ENCODE measurements at regions not wholly inside any gene's neighbourhood (a gene's known extent, or its start where the extent isn't known, plus 50 kb on each side); places are given as distances from the start of the nearest gene placed in this dataset.
"Not testable (repeated sequence)": the region's sequence is repeated elsewhere in the genome, so short reads cannot be mapped to it uniquely, and the experiment has no call there.

DNA sequence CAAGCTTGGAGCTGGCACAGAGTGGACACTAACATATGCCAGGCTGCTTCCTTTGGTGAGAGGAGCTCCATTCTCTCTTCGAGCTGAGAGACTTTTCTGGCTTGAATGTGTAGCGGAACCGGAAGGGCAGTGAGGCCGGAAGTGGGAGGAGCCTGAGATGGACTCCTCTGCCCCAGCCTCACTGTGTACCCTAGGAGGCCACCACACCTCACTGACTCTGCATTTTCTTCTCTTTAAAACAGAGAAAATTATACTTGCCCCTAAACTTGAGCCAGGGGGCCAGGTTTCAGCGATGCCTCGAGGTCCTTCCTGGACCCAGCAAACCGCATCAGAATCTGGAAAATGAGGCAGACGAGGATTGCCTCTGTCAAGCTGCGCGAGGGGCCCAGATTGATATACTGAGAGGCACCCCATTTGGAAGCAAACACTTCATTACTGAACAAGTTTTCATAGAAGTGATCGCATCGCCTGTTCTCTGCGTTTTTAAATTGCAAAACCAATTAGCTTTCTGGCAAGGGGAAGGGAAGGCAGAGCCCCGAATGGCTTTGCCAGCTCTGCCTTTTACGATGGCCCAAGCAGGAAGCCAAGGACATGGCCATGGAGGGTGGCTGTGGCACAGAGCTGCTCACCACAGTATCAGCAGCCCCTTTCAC, 708.1 kb downstream of the PTPRU start:
- no peak for DNase-seq

DNA sequence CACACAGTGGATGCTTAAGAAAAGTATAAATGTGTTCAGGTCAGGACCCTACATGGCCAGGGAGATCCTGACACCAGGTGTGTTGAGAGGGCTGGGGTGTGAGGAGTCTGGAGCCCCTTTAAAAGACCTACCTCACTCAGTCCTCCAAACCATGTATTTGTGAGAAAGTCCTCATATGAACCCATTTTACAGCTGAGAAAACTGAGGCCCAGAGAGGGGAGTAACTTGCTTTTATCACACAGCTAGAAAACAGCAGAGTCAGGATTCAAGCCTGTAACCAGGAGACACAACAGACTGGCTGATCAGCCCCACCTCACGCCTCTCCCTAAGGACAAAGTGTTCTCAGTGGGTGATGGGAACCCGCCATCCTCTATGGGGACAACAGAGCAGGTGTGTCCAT, 706.7 kb downstream of the PTPRU start:
- DNase-seq, result no peak

DNA sequence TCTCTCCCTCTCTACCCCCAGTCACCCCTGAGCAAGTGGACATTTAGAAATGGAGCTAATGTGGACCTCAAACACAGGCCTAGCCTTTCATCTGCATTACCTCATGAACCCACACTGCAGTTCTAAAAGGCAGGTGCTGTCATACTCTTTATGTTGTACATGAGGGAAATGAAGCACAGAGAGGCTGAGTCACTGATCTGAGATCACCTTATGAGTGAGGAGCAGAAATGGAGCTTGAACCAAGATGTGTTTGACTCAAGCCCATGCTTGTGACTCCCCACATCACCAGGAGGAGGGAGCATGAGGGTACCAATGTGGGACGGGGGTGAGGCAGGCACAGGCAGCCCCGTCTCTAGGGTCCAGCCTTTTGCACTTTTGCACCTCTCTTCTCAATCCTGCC, 702.8 kb downstream of the PTPRU start:
- DNase-seq, result no peak

DNA sequence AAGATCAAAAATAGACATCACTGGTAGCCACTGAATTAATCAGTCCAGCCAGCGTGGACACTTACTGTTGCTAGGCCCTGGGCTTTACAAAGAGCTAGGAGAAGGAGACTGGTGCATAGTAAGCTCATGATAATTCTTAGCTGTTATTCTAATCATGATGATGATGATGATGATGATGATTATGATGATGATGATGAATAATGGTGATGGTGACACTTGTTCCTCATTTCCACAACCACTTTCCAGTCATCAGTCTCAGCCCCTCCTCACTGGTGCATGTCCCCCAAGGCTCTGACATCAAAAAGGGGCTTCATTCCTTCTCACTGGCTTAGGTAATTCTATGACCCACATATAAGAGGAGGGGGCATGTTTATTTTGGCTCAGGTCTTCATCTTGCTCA, 701.0 kb downstream of the PTPRU start:
- no peak for DNase-seq

DNA sequence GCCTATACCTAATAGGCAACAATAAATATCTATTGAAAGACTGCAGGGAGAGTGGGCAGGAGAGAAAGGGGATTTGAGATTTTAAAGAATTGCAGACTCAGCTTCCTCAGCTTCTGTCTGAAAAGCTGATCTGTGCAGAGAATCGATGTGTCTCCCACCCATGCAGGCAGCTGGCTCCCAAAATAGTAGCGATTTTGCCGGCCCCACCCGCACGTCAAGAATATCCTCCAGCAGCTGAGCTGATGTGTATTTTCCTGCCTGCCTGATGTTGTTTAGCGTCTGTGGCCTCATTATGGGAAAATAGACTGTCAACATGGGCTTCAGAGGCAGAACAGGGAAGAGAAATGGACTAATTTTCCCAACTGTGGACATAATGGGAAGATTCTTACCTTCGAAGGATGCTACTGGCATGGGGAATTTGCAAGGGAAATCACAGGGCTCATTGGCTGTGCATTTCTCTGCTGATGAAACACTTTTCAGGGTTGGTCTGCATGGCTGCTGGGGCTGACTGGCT, 699.8 kb downstream of the PTPRU start:
- DNase-seq, result no peak

DNA sequence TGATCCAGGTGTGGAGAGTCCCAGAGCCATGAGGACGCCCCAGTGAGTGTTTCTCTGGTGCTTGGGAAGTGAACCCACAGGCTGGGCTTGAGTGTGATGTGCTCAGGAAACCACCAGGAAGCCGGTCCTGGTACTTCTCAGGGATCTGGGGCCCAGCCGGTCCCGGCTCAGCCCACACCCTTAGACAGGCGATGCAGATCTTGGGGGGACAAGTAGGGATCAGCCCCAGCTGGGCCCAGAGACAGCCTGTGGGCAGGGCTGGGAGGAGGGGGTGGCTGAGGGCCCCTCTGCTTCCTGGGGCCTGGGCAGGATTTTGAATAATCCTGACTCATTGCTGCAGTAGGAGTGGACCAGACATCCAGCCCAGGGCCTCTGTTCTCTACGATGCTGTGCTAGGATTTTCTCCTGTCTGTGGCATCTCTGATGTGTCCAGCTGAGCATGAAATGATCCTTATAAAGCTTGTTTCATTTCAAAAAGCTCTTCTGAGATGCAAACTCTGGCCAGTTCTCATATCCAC, 698.0 kb downstream of the PTPRU start:
- DNase-seq, result no peak

DNA sequence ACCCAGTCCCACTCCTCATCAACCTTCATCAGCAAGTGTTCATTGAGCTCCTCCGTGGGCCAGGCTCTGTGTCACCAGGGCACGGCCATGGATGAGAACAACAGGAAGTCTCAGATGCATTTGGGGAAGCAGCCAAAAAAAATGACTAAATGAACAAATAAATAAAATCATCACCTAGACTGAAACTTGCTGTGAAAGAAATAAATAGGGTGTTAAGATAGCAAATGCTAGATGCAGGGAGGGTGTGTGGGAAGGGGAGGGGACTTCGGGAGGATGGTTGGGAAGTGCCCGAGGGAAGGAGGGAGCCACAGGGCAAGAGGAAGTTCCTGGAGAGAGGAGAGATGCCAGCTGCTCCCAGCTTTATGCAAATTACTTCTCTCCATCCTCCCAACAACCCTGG, 696.7 kb downstream of the PTPRU start:
- no peak for DNase-seq

DNA sequence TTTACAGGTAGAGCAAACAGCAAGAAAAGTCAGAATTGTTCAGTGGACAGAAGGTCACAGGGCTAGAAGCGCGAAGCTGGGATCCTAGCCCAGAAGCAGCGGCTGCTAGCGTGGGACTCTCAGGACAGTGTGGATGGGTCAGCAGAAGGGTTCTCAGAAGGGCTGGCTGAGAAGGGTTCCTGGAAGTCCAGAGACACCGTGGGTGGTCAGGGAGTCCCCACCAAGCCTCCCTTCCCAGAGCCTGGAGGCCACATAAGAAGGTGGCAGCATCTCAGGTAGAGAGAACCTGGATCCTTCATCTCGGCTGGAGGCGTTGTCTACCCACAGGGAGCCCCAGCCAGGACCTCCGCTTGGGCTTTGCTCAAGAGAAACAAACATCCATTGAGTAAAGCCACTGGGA, 696.3 kb downstream of the PTPRU start:
- DNase-seq, result no peak

DNA sequence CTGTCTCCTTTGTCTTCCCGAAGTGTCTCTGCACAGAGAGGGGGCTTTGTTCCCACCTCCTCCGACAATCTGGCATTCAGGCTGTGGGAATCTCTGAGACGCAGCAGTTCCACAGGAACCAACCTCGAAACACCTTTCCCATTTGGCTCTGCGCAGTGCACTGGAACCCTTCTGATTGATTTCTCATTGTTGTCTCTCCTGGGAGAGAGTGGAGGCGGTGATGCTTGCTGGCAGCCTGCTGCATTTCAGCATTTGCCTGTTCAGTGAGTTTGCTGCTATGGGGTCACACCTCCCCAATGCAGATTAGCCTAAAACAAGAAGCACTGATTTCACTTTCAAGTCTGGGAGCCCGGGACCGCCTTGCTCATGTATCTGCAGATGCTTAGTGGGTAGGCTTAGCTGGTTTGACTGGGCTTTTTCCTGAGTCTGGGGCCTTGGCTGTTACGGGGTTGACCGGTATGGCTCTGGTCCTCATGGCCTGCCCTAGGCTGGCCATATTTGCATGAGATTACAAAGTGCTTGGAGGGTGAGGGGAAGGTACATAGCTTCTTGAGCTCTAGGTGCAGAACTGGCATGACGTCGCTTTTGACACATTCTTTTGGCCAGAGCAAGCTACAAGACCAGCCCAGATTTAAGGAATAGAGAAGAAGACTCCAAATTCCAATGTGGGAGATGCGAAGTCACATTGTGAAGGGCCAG, 695.3 kb downstream of the PTPRU start:
- DNase-seq, result no peak

DNA sequence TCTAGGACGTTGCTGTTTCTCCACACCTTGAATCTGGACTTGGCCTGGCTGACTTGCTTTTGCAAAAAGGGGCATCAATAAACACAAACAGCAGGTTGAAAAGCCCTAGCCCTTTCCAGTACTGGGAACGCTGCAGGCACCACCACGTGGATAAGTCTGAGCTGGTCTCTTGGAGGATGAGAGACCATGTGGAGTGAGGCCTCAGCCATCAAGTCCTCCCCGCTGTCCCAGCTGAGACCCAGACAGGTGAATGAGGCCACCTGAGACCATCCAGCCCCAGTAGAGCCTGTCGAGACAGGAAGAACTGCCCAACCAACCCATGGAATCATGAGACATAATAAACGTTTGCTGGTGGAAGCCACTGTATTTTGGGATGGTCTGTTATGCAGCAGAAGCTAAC, 688.7 kb downstream of the PTPRU start:
- no peak for DNase-seq

DNA sequence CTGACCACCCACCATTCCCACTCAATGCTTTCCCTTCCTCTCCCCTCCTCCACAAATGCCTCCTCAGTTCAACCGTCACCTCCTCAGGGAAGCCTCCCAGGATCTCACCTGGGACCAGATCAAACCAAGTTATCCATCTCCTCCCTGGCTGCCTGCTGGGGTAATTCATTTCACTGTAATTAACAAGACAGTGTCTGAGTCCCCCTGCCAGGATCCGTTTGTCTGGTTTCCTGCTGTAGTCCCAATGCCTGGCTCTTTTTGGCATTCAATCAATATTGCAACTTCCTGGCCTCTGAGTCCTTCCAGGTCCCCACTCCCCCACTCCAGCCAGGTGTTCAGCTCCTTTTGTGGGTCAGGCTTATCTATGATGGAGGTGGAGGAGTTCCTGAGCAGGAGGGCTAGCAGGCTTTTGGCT, 687.7 kb downstream of the PTPRU start:
- DNase-seq, result no peak

DNA sequence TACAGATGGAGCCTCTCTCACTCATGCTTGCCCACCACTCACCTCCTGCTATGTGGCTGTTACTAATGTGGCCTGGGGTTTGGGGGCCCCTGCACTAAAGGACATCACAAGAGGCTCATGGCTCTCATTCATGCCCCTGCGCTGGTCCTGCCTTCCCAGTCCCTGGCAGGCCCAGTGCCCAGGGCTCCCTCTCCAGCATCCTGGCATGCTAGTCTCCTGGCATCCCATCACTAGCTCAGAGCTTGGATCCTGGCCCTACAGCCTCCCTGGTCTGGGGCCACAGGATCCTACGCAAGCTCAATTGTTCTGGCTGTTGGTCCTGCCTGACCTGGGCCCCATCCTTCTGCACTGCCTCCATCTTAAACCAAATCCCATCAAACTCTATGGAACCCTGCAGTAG, 685.4 kb downstream of the PTPRU start:
- no peak for DNase-seq

DNA sequence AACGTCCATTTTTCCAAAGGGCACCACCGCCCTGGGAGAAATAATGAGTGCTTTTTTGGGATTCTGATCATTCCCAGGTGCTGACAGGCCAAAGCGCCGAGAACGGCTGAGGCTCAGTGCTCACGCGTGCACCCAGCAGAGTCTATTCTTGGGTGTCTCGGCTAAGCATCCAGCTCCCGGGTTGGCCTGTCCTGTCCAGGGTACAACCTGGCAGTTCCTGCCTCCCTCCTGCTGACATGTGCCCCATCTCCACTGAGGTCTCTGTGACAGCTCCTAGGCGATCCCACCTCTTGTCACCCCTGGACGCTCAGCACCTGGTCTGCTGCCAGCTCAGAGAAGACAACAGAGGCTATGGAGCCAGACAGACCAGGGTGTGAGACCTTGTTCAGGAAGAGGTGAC, 684.5 kb downstream of the PTPRU start:
- DNase-seq, result no peak

DNA sequence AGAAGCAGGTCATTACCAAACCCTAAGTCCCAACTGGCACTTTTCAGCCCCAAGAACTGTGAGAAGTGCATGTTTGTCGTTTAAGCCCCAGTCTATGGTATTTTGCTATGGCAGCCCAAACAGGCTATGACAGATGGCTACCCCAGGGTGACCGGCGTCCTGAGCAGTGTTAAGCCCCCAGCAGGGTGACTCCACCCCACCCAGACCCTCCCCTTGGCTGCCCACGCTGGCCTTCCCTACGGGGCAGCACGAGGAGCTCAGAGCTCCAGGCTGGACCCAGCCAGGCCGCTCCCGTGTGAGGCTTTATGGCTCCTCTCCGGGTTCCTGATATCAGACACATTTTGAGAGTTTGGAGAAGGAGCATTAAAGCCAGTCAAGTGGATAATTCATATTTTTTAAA, 684.0 kb downstream of the PTPRU start:
- DNase-seq, result no peak

DNA sequence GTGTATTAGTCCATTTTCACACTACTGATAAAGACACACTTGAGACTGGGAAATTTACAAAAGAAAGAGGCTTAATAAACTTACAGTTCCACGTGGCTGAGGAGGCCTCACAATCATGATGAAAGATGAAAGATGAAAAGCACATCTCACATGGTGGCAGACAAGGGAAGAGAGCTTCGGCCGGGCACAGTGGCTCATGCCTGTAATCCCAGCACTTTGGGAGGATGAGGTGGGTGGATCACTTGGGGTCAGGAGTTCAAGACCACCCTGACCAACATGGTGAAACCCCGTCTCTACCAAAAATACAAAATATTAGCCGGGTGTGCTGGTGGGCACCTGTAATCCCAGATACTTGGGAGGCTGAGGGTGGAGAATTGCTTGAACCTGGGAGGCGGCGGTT, 682.7 kb downstream of the PTPRU start:
- DNase-seq, result not testable (repeated sequence)

DNA sequence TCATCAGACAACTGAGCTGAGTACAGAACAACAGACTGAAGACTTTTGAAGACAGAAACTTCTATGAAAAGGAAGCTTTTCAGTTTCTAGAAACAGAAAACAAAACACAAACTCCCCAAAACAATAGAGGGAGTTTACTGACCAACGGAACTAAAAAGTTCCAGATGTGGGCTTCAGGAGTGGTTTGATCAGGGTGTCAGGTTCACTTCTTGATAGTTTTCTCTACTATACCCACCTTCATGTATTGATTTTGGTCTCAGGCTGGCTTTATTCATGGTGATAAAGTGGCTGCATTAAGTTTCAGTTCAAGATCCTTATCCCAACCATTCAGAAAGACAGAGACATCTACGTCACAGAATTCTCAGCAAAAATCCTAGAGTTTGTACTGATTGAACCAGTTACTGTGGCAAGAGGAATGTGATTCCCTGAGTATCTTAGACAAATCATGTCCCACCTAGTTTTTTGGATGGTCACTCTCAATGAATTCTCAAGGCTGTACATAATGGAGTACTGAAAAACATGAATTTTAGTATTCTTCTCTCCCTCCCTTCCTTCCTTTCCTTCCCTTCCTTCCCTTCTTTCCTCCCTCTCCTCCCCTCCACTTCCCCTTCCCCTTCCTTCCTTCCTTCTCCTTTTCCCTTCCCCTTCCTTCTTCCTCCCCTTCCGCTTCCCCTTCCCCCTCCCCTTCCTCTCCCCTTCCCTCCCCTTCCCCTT, 680.5 kb downstream of the PTPRU start:
- DNase-seq, result no peak

DNA sequence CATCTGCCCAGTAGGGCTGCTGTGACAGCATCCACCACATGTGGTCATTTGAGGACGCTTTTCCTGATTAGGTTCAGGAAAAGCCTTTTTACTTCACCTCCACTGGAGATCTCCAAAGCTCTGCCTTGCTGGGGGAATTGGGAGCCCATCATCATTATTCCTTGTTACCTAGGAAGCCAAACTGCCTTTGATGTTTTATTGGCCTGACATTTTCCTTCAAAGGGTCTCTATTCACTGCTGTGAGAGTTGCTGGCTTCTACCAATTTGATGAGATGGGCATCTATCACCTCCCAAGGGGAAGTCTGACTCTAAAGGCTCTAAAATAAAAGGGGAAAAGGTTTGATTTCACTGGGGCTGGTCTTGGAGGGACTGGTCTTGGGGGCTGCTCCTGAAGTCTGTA, 678.6 kb downstream of the PTPRU start:
- no peak for DNase-seq

DNA sequence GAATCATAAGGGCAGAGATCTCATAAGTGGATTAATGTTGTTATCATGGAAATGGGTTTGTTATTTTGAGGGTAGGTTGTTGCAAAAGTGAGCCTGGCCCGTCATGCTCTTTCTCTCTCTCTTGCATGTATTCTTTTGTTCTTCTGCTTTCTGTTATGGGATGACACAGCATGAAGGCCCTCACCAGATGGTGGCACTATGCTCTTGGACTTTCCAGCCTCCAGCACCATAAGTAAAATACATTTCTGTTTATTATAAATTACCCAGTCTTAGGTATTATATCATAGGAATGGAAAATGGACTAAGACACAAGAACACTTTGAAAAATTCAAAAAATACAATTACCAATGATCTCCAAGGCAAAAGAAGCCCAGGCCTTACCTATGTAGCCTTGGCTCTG, 676.1 kb downstream of the PTPRU start:
- no peak for DNase-seq

DNA sequence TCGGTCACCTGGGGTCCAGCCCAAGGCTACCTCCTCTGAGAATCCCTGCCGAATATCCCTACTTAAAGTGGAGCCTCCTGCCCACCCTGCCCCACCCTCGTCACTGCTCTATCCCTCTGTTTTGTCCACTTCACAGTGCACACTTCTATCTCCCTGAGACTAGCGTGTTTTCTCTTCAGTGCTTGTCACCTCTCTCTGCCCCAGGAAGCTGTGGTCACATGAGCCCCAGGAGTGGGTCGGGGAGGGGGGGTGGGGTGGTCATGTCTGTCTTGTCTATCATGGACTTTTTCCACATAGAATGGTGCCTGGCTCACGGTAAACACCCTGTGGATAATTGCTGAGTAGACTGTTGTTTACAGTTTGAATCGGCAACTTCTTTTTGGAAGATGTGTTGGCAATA, 673.6 kb downstream of the PTPRU start:
- DNase-seq, result no peak

DNA sequence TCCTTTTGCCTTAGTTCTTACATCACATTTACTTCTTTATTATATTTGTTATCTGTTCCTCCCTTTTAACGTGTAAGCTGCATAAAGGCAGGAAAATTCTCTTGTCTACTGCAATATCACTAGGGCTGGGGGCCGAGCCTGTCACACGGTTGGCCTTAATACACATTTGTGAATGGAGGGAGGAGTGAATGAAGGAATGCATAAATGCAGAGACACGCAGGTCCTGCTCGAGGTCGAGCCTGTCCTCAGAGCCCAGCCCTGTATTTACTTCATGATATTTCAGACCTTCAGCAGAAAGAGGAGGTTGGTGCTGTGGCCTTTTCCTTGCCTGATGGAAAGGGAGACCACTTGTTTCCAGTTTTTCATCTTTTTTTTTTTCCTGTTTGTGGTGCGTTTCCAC, 671.3 kb downstream of the PTPRU start:
- DNase-seq, result no peak

DNA sequence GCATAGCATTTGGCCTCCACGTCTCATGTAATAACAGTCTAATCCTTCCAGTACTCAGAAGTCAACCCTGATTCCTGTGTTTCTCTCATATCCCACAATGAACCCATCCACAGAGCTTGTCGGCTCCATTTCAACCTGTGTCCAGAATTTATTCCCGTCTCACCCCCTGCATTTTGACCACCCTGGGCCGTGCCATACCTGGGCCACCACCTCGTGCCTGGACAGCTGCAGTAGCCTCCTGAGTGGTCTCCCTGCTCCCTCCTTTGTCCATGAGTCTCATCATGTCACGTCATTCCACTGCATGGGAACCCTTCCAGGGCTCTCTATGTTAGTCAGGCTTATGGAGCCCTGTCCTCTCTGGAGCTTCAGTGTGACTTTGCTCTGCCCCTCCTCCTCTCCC, 670.6 kb downstream of the PTPRU start:
- DNase-seq, result no peak

DNA sequence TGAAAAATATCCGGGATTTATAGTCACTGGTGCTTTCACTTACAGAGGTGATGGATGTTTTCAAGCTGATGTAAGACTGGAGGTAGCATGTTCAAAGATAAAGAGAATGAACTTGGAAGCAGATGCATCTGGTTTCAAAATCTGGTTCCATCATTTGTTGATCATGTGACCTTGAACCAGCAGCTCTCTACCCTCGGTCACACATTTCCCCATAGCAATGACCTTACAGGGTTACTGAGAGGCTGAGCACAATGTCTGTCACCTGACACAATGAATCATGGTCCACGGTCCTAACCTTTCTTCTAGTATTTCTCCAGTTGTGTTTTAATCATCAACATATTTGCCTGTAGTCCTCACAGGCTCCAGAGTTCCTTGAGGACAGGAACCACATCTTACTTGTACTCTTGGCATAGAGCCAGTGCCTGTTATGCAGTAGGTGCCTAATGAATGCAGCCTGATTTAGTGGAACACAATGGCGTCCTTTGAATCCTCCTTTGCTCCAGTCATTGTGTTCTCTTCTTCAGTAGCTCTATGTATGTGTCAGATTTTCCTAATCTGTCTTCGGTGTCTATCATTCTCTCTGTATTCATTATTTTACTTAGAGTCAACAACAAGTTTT, 667.3 kb downstream of the PTPRU start:
- no peak for DNase-seq

DNA sequence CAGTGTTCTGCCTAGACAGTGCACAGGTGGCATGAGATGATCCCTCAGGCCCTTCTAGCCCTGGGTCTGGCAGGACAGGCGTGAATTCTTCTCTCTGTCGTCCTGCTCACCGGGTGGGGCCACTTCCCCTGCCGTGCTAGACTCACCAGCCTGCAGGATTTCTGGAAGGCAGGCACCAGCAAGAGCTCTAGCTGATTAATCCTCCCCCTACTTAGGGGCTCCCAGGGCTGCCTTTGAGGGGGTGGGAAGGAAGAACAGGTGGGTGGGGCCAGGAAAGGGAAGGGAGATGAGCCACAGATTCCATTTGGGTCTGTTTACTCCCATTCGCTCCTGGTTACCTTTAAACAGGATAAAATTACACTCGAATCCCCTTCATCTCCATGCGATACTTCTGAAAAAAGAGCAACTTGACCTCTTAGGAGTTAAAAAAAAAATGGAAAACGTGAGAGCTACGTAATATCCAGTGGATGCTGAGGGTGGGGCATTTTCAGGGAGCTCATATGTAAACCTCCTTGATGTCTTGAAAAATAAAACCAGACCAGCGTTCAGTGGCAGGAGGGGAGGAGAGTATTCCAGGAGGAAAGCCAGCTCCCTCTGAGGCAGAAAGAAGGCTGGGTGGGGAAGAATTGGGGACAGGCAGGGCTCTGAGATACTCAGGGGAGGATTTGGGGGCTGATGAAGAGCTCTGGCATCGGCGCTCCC, 665.5 kb downstream of the PTPRU start:
- DNase-seq, result no peak
